Peyer's patch (tissue), 4 donors: ENCODE measurements at regions not wholly inside any gene's neighbourhood (a gene's known extent, or its start where the extent isn't known, plus 50 kb on each side); places are given as distances from the start of the nearest gene placed in this dataset.

Source experiments
- CTCF ChIP-seq, 6 experiments: fragments of 450-650 bp in 4 of 6; fragments of 200-600 bp in 2 of 6; sonication (generic) in 1 of 6; IDR thresholded peaks; one replicate each; pipeline ENCODE4 v1.5.1; 2017 to 2019; ENCODE audit warnings: antibody characterized with exemption in 6 of 6, mild to moderate bottlenecking in 3 of 6, moderate library complexity in 1 of 6
- POLR2A ChIP-seq, 2 donors: fragments of 450-650 bp; IDR thresholded peaks; one replicate each; pipeline ENCODE4 v1.5.1; 2017; ENCODE audit warnings: antibody characterized with exemption in 2 of 2, mild to moderate bottlenecking in 2 of 2, moderate library complexity in 2 of 2

GRCh38 chr5:173669483-173669882 is 53.0 kb upstream of the BOD1 start:
- no peak for TF ChIP-seq CTCF (IDR thresholded peaks at IDR 0.05)
- no peak for TF ChIP-seq POLR2A (IDR thresholded peaks at IDR 0.05)
